Liver (tissue), 7 donors: ENCODE measurements at regions not wholly inside any gene's neighbourhood (a gene's known extent, or its start where the extent isn't known, plus 50 kb on each side); places are given as distances from the start of the nearest gene placed in this dataset.

Experiments
- DNase-seq: peaks from one replicate; pipeline ENCODE4 v3.0.0-alpha.2; 2017; ENCODE audit warnings: low spot score
- H3K27ac ChIP-seq, 2 donors: one replicate each; pipeline ENCODE4 v1.7.0; 2013; ENCODE audit warnings: inconsistent platforms in 2 of 2, low read length in 2 of 2, control low read depth in 1 of 2, low read depth in 1 of 2, mild to moderate bottlenecking in 1 of 2
- H3K27me3 ChIP-seq, 4 donors: one replicate each; pipeline versions ENCODE4 v1.6.1 to v1.7.0; 2013; ENCODE audit warnings: low read length in 3 of 4, inconsistent platforms in 1 of 4, mild to moderate bottlenecking in 1 of 4, moderate library complexity in 1 of 4; ENCODE audit not compliant: control insufficient read depth in 4 of 4, insufficient read depth in 4 of 4
- H3K36me3 ChIP-seq, 4 donors: one replicate each; pipeline versions ENCODE4 v1.6.1 to v1.7.0; 2013; ENCODE audit warnings: low read length in 3 of 4, mild to moderate bottlenecking in 3 of 4, low read depth in 1 of 4, moderate library complexity in 1 of 4; ENCODE audit not compliant: control insufficient read depth in 4 of 4, insufficient read depth in 3 of 4
- H3K4me1 ChIP-seq, 4 donors: one replicate each; pipeline versions ENCODE4 v1.6.1 to v1.7.0; 2013; ENCODE audit warnings: low read length in 3 of 4, mild to moderate bottlenecking in 3 of 4, moderate library complexity in 1 of 4; ENCODE audit not compliant: control insufficient read depth in 4 of 4, insufficient read depth in 4 of 4
- H3K4me3 ChIP-seq, 3 donors: one replicate each; pipeline versions ENCODE4 v1.6.1 to v1.7.0; 2013; ENCODE audit warnings: low read length in 3 of 3, control low read depth in 1 of 3, low read depth in 1 of 3, mild to moderate bottlenecking in 1 of 3
- H3K9ac ChIP-seq, 2 donors: one replicate each; pipeline ENCODE4 v1.7.0; 2013; ENCODE audit warnings: low read length in 2 of 2, mild to moderate bottlenecking in 2 of 2, moderate library complexity in 2 of 2, control low read depth in 1 of 2, low read depth in 1 of 2
- H3K9me3 ChIP-seq, 4 donors: one replicate each; pipeline versions ENCODE4 v1.6.1 to v1.7.0; 2013; ENCODE audit warnings: low read length in 3 of 4; ENCODE audit not compliant: control insufficient read depth in 4 of 4
- EGR1 ChIP-seq, 2 donors: IDR thresholded peaks; 2 replicates each; pipeline ENCODE4 v1.6.1; 2016 to 2018; ENCODE audit warnings: antibody characterized with exemption in 2 of 2, low read depth in 2 of 2
- FOXA1 ChIP-seq: IDR thresholded peaks from 2 replicates; pipeline ENCODE4 v1.6.1; 2016; ENCODE audit warnings: antibody characterized with exemption
- FOXA2 ChIP-seq: IDR thresholded peaks from 2 replicates; pipeline ENCODE4 v1.6.1; 2016; ENCODE audit warnings: antibody characterized with exemption
- GABPA ChIP-seq, 2 donors: IDR thresholded peaks in 1 of 2; conservative IDR thresholded peaks in 1 of 2; 2 replicates each; pipeline ENCODE4 v1.6.1; 2016; ENCODE audit warnings: antibody characterized with exemption in 2 of 2, mild to moderate bottlenecking in 1 of 2, moderate library complexity in 1 of 2
- HNF4A ChIP-seq, 2 donors: conservative IDR thresholded peaks; 2 replicates each; pipeline ENCODE4 v1.6.1; 2016; ENCODE audit warnings: antibody characterized with exemption in 2 of 2, mild to moderate bottlenecking in 2 of 2
- HNF4G ChIP-seq: IDR thresholded peaks from 2 replicates; pipeline ENCODE4 v1.6.1; 2016; ENCODE audit warnings: antibody characterized with exemption
- JUND ChIP-seq, 2 donors: IDR thresholded peaks; 2 replicates each; pipeline ENCODE4 v1.6.1; 2016; ENCODE audit warnings: antibody characterized with exemption in 2 of 2
- NR2F2 ChIP-seq: IDR thresholded peaks from 2 replicates; pipeline ENCODE4 v1.6.1; 2016; ENCODE audit warnings: antibody characterized with exemption
- RAD21 ChIP-seq, 2 donors: IDR thresholded peaks; 2 replicates each; pipeline ENCODE4 v1.6.1; 2016; ENCODE audit warnings: antibody characterized with exemption in 2 of 2, mild to moderate bottlenecking in 2 of 2
- RXRA ChIP-seq, 2 donors: IDR thresholded peaks; 2 replicates each; pipeline ENCODE4 v1.6.1; 2017 to 2018; ENCODE audit warnings: antibody characterized with exemption in 2 of 2, mild to moderate bottlenecking in 1 of 2
- SP1 ChIP-seq: IDR thresholded peaks from 2 replicates; pipeline ENCODE4 v1.6.1; 2018; ENCODE audit warnings: antibody characterized with exemption, mild to moderate bottlenecking
- TAF1 ChIP-seq: conservative IDR thresholded peaks from 2 replicates; pipeline ENCODE4 v1.6.1; 2016; ENCODE audit warnings: antibody characterized with exemption, mild to moderate bottlenecking
- YY1 ChIP-seq: IDR thresholded peaks from 2 replicates; pipeline ENCODE4 v1.6.1; 2016; ENCODE audit warnings: antibody characterized with exemption, mild to moderate bottlenecking
- TF ChIP-seq, protein P1 (sequence below): fragments of 150-350 bp; IDR thresholded peaks from 2 replicates; pipeline ENCODE4 v1.5.1; 2017; ENCODE audit warnings: improper control_type of control experiment, low read depth, low read length; ENCODE audit not compliant: missing input control
- TF ChIP-seq, protein P2 (sequence below): IDR thresholded peaks from 2 replicates; pipeline ENCODE4 v1.6.1; 2016; ENCODE audit warnings: antibody characterized with exemption
- TF ChIP-seq, protein P3 (sequence below): IDR thresholded peaks from 2 replicates; pipeline ENCODE4 v1.6.1; 2016; ENCODE audit warnings: antibody characterized with exemption
- TF ChIP-seq, protein P4 (sequence below): IDR thresholded peaks from 2 replicates; pipeline ENCODE4 v1.6.1; 2016; ENCODE audit warnings: antibody characterized with exemption, mild to moderate bottlenecking
- TF ChIP-seq, protein P5 (sequence below): IDR thresholded peaks from 2 replicates; pipeline ENCODE4 v1.6.1; 2016; ENCODE audit warnings: antibody characterized with exemption
- donor health status: healthy.
- donor health status: healthy.
- donor health status: healthy.
- donor health status: healthy.

DNA sequence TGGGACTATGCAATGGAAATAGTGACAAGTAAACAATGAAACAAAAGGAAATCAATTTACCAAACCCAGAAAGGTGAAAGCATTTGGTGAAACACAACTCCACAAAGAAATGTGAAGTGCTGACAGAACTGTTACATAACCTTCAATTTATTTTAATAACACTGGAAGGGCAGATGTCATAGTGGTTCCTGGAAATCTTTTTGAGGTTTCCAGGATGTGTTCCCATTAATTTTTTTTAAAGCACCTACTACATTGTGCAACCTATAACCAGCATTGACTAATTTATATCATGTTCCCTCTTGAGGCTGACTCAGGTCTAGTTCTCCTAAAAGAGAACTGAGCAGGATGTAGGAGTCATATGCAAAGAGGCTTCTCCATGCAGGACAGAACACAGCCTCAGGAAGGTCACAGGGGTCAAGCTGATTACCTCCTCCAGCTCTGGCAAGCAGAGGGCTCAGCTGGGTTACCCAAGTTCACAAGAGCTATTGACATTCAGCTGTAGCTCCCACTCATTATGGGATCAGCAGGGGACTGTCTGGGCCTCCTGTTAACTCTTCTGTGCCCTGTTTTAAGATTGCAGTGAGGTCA, 157.1 kb upstream of the NRIP1 start:
- Histone ChIP-seq H3K27ac (peak overlapping the region; percentile 22 to 39), H3K4me1 (peaks cover 7 to 29% (median 22%) of the 10 kb centered on the region in 4 donors), H3K4me3 (no peak overlapping the region), H3K9ac (no peak overlapping the region), H3K36me3 (no peaks in the 10 kb centered on the region), H3K27me3 (no peaks in the 10 kb centered on the region), H3K9me3 (no peaks in the 10 kb centered on the region)
- peak; percentile 43 for DNase-seq
- TF ChIP-seq, protein P1, sequence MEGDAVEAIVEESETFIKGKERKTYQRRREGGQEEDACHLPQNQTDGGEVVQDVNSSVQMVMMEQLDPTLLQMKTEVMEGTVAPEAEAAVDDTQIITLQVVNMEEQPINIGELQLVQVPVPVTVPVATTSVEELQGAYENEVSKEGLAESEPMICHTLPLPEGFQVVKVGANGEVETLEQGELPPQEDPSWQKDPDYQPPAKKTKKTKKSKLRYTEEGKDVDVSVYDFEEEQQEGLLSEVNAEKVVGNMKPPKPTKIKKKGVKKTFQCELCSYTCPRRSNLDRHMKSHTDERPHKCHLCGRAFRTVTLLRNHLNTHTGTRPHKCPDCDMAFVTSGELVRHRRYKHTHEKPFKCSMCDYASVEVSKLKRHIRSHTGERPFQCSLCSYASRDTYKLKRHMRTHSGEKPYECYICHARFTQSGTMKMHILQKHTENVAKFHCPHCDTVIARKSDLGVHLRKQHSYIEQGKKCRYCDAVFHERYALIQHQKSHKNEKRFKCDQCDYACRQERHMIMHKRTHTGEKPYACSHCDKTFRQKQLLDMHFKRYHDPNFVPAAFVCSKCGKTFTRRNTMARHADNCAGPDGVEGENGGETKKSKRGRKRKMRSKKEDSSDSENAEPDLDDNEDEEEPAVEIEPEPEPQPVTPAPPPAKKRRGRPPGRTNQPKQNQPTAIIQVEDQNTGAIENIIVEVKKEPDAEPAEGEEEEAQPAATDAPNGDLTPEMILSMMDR, result no peak
- TF ChIP-seq, protein P2, sequence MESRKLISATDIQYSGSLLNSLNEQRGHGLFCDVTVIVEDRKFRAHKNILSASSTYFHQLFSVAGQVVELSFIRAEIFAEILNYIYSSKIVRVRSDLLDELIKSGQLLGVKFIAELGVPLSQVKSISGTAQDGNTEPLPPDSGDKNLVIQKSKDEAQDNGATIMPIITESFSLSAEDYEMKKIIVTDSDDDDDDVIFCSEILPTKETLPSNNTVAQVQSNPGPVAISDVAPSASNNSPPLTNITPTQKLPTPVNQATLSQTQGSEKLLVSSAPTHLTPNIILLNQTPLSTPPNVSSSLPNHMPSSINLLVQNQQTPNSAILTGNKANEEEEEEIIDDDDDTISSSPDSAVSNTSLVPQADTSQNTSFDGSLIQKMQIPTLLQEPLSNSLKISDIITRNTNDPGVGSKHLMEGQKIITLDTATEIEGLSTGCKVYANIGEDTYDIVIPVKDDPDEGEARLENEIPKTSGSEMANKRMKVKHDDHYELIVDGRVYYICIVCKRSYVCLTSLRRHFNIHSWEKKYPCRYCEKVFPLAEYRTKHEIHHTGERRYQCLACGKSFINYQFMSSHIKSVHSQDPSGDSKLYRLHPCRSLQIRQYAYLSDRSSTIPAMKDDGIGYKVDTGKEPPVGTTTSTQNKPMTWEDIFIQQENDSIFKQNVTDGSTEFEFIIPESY, result no peak
- peak; percentile 19 for TF ChIP-seq HNF4G
- TF ChIP-seq HNF4A (conservative IDR thresholded peaks at IDR 0.05), result peak; percentile 57 to 80
- TF ChIP-seq NR2F2, result peak; percentile 99
- TF ChIP-seq GABPA (IDR thresholded peaks at IDR 0.05 in 1 of 2, conservative IDR thresholded peaks at IDR 0.05 in 1 of 2), result no peak
- TF ChIP-seq, protein P3, sequence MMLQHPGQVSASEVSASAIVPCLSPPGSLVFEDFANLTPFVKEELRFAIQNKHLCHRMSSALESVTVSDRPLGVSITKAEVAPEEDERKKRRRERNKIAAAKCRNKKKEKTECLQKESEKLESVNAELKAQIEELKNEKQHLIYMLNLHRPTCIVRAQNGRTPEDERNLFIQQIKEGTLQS, result no peak
- TF ChIP-seq, protein P4, sequence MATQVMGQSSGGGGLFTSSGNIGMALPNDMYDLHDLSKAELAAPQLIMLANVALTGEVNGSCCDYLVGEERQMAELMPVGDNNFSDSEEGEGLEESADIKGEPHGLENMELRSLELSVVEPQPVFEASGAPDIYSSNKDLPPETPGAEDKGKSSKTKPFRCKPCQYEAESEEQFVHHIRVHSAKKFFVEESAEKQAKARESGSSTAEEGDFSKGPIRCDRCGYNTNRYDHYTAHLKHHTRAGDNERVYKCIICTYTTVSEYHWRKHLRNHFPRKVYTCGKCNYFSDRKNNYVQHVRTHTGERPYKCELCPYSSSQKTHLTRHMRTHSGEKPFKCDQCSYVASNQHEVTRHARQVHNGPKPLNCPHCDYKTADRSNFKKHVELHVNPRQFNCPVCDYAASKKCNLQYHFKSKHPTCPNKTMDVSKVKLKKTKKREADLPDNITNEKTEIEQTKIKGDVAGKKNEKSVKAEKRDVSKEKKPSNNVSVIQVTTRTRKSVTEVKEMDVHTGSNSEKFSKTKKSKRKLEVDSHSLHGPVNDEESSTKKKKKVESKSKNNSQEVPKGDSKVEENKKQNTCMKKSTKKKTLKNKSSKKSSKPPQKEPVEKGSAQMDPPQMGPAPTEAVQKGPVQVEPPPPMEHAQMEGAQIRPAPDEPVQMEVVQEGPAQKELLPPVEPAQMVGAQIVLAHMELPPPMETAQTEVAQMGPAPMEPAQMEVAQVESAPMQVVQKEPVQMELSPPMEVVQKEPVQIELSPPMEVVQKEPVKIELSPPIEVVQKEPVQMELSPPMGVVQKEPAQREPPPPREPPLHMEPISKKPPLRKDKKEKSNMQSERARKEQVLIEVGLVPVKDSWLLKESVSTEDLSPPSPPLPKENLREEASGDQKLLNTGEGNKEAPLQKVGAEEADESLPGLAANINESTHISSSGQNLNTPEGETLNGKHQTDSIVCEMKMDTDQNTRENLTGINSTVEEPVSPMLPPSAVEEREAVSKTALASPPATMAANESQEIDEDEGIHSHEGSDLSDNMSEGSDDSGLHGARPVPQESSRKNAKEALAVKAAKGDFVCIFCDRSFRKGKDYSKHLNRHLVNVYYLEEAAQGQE, result no peak
- TF ChIP-seq RXRA (IDR thresholded peaks at IDR 0.05), result peak; percentile 85 to 96
- peak; percentile 81 for TF ChIP-seq SP1
- peak; percentile 53 to 70 for TF ChIP-seq RAD21 (IDR thresholded peaks at IDR 0.05)
- no peak for TF ChIP-seq TAF1
- TF ChIP-seq, protein P5, sequence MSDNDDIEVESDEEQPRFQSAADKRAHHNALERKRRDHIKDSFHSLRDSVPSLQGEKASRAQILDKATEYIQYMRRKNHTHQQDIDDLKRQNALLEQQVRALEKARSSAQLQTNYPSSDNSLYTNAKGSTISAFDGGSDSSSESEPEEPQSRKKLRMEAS, result no peak
- TF ChIP-seq EGR1 (IDR thresholded peaks at IDR 0.05; ENCODE audit: low read depth in 2 of 2), result no peak
- no peak for TF ChIP-seq FOXA1
- TF ChIP-seq YY1, result peak; percentile 24
- TF ChIP-seq JUND (IDR thresholded peaks at IDR 0.05), result peak in 1 of 2 donors; percentile 19
- TF ChIP-seq FOXA2, result peak; percentile 69
